HEK293 (cell line): ENCODE measurements at regions not wholly inside any gene's neighbourhood (a gene's known extent, or its start where the extent isn't known, plus 50 kb on each side); places are given as distances from the start of the nearest gene placed in this dataset.

Experiments used
- MYNN ChIP-seq: fragments of 450-650 bp; formaldehyde crosslinking; IDR thresholded peaks from 2 replicates; pipeline ENCODE4 v1.5.1; 2016; ENCODE audit warnings: missing biosample characterization, missing genetic modification characterization, borderline replicate concordance
- ZBTB26 ChIP-seq: fragments of 450-650 bp; formaldehyde crosslinking; optimal IDR thresholded peaks from 2 replicates; pipeline ENCODE3; 2016; ENCODE audit warnings: missing biosample characterization, mild to moderate bottlenecking, missing genetic modification characterization

GRCh38 chr2:153717060-153717459, 154.7 kb upstream of the GALNT13 start:
- no peak for TF ChIP-seq MYNN
- TF ChIP-seq ZBTB26, result no peak
